ENCODE measurements at regions not wholly inside any gene's neighbourhood (a gene's known extent, or its start where the extent isn't known, plus 50 kb on each side); places are given as distances from the start of the nearest gene placed in this dataset.

GRCh38 chr7:119967221-119967620 lies 305.8 kb upstream of the KCND2 start:
- TF ChIP-seq FOXA1 (IDR thresholded peaks at IDR 0.05) (no peak), BHLHE40 (IDR thresholded peaks at IDR 0.05; ENCODE audit: borderline replicate concordance) (no peak), ELF4 (IDR thresholded peaks at IDR 0.05) (no peak), TARDBP (IDR thresholded peaks at IDR 0.05) (no peak)
